ENCODE measurements at regions not wholly inside any gene's neighbourhood (a gene's known extent, or its start where the extent isn't known, plus 50 kb on each side); places are given as distances from the start of the nearest gene placed in this dataset.

DNA sequence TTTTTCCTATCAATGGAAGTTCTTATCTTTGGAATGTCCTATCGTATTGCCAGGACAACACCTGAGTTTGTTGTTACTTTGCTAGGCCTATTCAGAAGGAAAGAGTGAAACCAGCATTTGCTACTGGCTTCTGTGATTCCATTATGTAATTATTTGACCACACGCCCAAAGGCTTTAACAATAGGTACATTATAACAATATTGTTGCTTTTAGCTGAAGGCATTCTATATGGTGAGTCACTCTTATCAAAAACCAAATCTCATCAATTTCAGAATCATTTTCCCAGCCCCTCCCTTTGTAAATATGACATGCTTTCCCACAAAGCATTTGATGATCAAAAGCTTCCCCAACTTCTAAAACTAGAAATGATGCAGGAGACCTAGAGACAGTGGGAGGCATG lies 294.4 kb upstream of the NEBL start:
- TF ChIP-seq, protein P1, sequence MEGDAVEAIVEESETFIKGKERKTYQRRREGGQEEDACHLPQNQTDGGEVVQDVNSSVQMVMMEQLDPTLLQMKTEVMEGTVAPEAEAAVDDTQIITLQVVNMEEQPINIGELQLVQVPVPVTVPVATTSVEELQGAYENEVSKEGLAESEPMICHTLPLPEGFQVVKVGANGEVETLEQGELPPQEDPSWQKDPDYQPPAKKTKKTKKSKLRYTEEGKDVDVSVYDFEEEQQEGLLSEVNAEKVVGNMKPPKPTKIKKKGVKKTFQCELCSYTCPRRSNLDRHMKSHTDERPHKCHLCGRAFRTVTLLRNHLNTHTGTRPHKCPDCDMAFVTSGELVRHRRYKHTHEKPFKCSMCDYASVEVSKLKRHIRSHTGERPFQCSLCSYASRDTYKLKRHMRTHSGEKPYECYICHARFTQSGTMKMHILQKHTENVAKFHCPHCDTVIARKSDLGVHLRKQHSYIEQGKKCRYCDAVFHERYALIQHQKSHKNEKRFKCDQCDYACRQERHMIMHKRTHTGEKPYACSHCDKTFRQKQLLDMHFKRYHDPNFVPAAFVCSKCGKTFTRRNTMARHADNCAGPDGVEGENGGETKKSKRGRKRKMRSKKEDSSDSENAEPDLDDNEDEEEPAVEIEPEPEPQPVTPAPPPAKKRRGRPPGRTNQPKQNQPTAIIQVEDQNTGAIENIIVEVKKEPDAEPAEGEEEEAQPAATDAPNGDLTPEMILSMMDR (IDR thresholded peaks at IDR 0.05; ENCODE audit: low read depth, low read length) = no peak

GRCh38 chr10:21184984-21185383 lies 287.9 kb upstream of the NEBL start:
- TF ChIP-seq, protein P1 (IDR thresholded peaks at IDR 0.05; ENCODE audit: low read depth, low read length) = no peak
- DNase-seq (ENCODE audit: extremely low read depth, low read depth) = no peak

More for the DNA sequence above, 294.4 kb upstream of the NEBL start:
- DNase-seq (ENCODE audit: extremely low read depth, low read depth) = no peak

DNA sequence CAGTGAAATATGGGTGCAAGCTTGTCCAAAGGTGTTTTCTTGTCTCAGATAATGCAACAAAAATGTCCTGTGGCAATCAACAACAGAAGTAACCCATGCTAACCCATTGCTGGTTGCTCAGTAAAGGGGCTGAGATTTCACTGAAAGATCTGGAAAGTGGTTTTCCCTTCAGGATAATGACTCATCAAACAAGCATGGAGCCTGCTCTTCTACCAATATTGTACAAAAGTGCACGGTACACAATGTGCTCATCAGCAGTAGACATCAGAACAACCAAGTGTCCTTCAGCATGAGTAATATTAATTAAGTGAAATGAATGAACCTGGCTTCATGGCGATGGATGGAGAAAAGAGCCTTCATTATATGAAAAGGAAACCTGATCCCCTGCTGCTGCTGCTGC lies 287.1 kb upstream of the NEBL start:
- DNase-seq (ENCODE audit: extremely low read depth, low read depth) = no peak
- TF ChIP-seq, protein P1 (IDR thresholded peaks at IDR 0.05; ENCODE audit: low read depth, low read length) = no peak

DNA sequence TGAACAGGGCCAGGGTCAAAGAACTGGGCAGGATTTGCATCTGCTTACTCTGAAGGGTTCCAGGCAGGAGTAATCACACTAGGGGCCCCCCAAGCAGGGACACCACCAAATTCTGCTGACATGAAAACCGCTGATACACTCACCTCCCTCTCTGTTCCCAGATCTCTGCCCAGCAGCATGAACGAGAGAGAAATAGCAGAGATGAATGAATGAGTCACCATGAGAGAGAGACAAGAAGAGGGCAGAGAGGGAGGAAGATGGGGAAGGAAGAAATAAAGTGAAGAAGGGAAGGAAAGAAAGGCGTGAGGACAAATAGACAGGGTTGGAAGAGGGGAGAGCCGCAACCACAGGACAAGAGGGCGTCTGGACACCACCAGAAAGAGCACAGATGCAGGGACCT lies 285.9 kb upstream of the NEBL start:
- TF ChIP-seq, protein P1 (IDR thresholded peaks at IDR 0.05; ENCODE audit: low read depth, low read length) = no peak
- no peak for DNase-seq (ENCODE audit: extremely low read depth, low read depth)

DNA sequence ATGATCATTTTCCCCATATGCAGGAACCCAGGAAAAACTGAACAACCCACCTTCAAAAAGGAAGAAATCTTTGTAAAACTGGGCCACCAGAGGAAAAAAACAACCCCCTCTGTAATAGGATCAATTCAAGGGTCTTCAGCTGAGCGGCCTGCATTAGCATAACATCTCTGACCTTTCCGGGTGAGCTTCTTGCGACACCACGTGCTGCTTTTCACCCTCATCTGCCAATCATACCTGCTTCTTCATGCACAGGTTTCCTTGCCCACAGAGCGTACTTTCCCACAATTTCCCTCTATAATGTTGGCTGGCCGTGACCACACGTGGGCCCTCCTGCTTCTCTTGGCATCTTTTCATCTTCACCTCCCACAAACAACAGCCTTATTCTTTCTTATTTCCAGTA lies 284.3 kb upstream of the NEBL start:
- TF ChIP-seq, protein P1 (IDR thresholded peaks at IDR 0.05; ENCODE audit: low read depth, low read length) = no peak
- no peak for DNase-seq (ENCODE audit: extremely low read depth, low read depth)

- no peak for DNase-seq (ENCODE audit: extremely low read depth, low read depth)
- TF ChIP-seq, protein P1 (IDR thresholded peaks at IDR 0.05; ENCODE audit: low read depth, low read length) = no peak
Observed at GRCh38 chr10:21180604-21181003, 283.5 kb upstream of the NEBL start.

GRCh38 chr10:21176934-21177480 lies 279.9 kb upstream of the NEBL start:
- no peak for DNase-seq (ENCODE audit: extremely low read depth, low read depth)
- TF ChIP-seq, protein P1 (IDR thresholded peaks at IDR 0.05; ENCODE audit: low read depth, low read length) = no peak
